NCI-H1105 (cell line): ENCODE measurements at regions not wholly inside any gene's neighbourhood (a gene's known extent, or its start where the extent isn't known, plus 50 kb on each side); places are given as distances from the start of the nearest gene placed in this dataset.
"Not testable (repeated sequence)": the region's sequence is repeated elsewhere in the genome, so short reads cannot be mapped to it uniquely, and the experiment has no call there.

Experiments used
- DNase-seq: peaks from one replicate; lab custom pipeline; 2025; lab: John Stamatoyannopoulos, UW

DNA sequence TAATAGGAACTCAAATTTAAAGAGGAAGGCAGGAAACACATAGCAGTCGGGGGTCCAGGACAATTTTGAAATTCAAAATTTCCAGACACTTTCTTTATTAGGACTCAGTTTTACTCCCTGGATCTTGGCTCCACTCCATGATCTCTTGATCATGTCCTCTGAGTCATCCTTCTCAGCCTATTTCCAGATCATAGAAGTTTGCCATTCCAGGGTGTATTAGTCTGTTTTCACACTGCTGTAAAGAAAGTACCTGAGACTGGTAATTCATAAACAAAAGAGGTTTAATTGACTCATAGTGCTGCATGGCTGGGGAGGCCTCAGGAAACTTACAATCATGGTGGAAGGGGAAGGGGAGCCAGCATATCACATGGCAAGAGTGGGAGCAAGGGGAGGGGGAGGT, 564.7 kb upstream of the ACTRT1 start:
- no peak for DNase-seq

DNA sequence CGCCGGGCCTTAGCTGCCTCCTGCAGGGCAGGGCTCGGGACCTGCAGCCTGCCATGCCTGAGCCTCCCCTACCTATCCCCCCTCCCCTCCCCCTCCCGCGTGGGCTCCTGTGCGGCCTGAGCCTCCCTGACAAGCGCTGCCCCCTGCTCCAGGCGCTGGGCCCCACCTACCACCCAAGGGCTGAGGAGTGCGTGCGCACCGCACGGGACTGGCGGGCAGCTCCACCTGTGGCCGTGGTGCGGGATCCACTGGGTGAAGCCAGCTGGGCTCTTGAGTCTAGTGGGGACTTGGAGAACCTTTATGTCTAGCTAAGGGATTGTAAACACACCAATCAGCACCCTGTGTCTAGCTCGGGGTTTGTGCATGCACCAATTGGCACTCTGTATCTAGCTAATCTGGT, 554.6 kb upstream of the ACTRT1 start:
- not testable (repeated sequence) for DNase-seq

DNA sequence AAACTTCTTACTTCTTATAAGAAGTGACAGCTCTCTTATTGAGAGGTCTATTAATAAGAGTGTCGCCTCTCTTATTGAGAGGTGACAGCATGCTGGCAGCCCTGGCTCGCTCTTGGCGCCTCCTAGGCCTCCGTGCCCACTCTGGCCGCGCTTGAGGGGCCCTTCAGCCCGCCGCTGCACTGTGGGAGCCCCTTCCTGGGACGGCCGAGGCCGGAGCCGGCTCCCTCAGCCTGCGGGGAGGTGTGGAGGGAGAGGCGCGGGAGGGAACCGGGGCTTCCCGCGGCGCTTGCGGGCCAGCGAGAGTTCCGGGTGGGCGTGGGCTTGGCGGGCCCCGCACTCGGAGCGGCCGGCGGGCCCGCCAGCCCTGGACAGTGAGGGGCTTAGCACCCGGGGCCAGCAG, 554.2 kb upstream of the ACTRT1 start:
- DNase-seq, result not testable (repeated sequence)

DNA sequence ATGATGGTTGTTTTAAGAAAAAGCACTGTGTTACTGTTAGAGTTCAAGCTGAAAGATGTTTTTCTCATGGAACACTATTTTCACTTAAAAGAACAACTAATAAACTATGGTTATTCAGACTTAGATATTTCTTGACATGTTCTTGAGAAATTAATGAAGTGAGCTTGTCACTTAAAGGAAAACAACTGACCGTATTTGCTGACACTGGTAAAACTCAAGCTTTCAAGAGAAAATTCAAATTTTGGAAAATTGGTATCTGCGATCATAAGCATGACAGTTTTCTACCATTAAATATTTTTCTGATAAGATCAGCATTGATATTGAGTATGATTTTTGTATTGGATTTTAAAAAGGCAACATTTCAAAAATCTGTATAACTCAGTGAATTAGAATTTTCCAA, 549.5 kb upstream of the ACTRT1 start:
- DNase-seq, result no peak

DNA sequence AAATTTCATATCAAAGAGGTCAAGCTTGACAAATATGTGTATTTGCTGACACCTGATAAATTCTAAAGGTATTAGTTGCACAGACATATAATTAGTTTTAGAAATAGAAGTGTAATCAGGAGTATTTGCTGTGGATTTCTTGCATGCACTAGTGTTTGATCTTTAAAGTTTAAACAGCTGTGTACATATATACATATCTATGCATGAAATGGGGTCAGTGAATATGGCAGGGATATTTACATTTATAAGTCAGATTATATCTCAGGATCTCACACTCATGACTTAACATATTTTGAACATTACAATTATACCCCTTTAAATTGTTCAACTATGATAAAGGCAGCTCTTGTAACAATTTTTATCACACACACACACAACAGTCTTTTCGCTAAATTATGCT, 547.4 kb upstream of the ACTRT1 start:
- no peak for DNase-seq

DNA sequence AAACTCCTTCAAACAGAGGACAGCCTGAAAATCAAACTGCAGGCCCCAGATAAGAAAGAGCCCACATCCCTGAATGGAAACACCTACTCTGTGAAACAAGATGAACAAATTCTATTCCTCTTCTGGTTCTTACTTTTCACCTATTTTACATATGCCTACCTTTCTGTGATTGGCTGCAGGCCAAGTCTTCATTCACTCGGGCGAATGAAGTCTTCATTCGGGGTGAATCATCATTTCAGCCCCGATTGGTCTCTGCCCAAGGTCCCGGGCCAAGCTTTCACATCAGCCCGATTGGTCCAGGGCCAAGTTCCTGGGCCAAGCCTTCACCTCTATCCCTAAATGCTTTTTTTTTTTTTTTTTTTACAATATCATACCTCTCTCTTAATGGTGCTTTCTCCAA, 529.8 kb upstream of the ACTRT1 start:
- no peak for DNase-seq

DNA sequence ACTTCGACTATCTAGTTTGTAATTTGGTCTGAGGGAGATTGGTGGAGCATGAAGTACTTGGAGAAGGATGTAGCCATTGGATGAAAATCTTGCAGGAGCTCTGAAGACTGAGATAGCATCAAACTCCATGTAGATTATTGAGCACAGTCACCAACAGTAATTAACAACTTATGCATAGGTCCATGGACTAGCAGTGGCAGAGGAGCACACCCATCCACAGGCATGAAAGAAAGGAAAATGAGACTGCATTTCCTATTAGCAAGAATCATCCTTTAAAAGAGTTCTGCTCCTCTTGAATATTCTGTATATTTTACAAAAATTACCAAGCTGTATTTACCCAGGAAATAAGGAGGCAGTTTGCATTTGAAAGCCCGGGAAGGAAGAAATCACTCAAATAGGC, 529.4 kb upstream of the ACTRT1 start:
- no peak for DNase-seq

DNA sequence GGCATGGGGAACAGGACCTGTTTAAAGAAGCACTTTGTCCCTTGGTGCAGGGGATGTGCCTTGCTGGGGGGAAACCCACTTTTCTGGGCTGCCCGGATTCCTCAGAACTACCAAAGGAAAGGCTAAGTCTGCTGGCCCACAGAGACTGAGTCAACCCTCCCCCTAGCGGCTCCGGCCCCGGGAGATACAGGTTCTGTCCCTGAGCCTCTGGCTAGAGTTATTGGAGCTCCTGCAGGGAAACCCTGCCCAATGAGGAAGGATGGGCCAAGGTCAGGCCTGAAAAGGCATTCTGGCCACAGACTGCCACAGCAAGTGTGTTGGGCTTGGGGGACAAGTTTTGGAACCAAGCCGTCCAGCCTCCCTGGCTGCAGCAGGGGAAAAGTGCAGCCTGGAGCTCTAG, 490.9 kb upstream of the ACTRT1 start:
- no peak for DNase-seq

DNA sequence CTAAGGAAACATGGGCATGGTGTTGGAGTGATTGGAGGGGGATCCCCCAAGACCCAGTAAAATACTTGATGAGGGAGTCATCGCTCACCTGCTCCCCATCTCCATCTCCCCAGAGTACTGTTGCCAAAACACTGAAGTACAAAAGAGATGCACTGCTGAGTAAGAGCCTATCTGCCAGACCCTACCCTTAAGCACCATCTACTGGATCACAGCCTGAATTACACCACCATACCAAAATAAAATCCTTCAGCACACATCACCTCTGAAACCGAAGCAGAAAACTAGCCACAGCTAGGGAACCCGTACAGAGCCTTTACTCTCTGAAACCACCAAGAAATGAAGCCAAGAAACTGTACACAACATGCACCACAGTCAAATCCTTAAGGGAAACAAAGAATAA, 466.3 kb upstream of the ACTRT1 start:
- DNase-seq, result no peak

DNA sequence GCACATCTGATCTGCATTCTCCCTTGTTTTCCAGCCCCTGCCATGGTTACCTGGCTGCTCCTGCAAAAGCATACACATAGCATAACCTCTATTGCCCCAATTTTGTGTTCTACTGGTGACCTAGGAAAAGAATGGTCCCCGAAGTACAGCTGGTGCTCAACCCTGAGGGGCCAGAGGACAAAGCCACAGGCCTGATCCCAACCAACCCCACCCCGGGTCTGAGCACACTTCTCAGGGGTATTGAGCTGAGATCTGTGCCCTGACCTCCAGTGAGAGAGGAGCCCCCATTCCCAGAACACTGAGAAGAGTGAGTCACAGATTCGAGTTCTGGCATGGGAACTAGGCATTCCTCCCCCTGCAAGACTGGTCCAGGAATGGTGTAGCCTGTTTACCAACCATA, 465.5 kb upstream of the ACTRT1 start:
- no peak for DNase-seq

DNA sequence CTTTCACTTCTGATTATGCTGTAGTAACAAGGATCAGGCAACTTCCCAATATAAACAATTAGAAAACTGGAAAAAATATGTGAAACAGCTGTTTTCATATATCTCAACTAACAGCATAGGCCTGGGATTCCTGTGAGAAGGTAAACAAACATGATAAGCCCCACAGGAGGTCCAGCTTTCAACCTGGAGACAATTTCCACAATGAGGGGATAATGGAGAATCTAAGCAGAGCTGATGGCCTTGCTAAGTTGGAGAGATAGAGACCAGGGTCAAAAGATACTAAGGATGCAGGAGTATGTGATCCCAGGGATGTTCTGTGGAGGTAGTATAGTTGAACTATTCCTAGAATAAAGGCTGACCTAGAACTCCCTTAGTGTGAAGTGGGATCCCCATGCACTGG, 452.3 kb upstream of the ACTRT1 start:
- no peak for DNase-seq

DNA sequence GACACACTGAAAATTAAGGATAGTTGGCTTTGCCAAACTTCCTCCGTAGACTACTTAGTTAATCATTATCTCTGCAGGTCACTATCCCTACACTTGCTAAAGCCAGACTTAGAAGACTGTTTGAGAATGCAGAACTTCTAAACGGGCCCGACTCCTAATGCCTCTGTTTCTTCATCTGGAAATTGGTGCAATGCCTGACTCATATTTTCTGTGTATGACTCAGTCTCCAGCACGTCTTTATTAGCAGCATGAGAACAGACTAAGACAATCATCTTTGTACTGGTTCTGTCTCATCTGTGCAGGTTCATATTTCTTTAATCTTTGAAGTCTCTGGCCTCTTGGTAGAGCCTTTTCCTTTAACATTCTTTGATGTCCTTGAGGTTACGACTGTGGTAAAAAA, 411.9 kb upstream of the ACTRT1 start:
- DNase-seq, result no peak

DNA sequence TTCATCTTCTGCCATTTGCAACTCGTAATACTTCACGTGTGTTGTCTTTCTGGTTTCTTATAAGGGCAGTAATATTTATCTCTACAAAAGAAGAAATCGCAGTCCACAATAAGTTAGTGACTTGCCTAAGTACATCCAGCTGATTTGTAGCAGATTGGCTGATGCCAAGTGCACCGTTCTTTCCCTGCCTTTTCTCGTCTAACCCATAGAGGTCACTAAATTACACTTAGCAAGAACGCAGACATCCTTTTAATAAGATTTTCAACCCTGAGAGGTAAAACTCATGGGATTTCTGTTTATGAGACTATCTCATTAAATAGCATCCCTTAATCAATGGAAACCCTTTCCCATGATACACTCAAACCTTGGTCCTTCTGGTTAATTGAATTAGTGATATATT, 408.6 kb upstream of the ACTRT1 start:
- no peak for DNase-seq

DNA sequence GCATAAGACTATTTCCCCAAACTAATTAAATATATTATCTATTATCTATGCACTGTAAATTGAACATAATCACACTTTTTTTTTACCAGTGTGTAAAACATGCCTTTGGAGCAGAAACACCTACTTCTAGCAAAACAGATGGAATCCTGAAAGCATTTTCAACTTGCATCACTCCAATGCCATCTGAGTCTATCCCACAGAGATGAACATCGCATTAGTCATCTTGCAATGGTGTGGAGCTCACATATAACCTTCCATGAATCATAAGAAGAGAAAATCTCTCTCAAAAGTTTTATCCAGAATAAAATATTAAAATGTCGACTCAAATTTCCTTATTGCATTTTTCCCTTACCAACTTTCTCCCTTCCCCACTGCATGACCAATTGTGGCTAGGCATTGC, 406.7 kb upstream of the ACTRT1 start:
- DNase-seq, result no peak

DNA sequence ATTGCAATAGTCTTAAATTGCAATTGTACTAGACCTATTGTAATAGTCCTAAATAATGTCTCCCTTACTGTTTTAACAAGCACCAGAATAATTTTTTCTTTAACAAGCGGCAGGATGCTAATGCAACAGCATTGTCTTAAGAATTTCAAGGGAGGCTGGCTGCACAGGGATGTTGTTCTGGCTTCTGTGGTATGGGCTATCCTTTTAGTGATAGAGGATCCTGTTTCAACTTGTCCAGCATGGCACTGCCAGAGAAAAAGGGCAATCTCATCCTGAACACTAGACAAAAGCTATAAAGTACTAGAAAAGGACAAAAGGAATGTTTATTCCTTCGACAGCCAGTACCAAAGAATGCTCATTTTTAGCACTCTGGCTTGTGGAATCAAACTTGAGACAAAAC, 405.5 kb upstream of the ACTRT1 start:
- DNase-seq, result no peak

DNA sequence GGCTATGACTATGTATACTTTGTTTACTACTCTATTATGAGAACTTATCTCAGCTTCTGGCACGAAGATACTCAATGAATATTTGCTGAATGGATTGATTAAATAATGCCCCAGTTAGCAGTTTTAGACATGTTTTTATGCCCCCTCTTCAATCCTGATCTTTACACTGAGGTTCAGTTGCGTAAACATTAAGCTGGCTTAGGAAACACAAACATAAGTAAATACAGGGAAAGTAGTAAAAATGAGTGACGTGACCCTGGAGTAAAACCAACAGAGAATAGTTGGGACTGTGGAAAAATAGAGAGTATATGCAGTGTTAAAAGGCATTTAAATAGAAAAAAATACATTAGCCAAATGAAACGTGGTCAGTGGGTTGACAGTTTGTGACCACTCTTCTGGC, 387.0 kb upstream of the ACTRT1 start:
- no peak for DNase-seq

DNA sequence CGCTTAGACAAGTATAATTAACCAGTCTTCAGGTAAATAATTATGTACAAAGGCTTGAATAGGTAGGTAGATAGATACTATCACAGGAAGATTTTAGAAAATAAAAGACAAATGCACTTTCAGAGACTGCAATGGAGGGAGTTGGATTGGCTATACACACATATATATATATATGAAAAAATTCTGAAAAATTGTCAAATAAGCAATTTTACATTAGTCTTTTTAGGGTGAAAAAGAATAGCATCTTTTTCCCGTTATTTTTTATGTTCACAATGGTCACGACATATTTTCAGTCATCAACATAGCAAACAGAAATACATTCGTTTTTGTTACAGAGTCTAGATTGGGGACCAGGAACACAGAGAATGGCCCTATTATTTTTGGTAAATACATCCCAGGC, 385.9 kb upstream of the ACTRT1 start:
- no peak for DNase-seq

DNA sequence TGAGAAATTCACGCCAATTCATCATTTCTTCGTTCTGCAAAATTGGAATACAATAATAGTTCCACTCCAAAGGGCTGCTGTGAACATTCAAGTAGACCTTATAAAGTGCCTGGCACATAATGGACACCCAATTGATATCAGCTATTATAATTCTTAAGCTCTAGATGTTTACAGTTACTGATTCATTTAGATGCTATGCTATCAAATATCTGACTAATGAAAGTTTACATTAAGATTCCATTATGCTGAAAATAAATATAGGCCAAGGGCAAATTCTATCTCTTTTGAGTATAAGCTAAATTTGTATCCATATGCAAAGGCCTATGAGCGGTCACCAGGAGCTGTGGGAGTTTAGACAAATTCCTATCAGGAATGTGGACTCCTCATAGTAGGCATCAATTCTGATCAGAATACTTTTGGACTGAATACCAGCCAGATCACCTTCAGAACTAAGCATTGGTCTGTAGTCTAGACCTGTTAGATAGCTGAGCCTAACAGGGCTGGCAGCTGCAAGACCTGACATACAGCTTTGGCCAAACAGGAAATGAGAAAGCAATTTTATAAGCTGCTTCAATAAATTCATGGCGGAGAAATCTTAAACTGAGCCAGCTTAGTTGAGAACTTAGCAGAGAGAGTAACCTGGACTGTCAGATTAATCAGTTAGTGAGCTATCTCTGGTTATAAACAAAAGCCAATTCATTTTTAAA, 384.3 kb upstream of the ACTRT1 start:
- no peak for DNase-seq

DNA sequence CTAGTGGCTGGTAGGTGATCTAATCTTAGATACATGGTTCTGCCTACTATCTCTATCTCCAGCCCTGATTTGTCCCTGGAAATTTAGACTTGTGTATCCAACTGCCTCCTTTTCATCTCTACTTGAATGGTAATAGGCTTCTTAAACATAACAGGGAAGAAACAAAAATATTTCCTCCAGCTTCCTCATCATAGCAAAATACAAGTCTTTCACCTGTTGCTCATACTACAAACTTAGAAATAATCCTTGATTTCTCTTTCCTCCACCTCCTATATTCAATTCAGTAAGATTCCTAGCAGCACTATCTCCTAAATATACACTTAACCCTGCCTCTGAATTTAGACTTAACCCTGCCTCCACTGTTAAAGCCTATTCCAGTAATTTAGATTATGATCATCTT, 373.3 kb upstream of the ACTRT1 start:
- no peak for DNase-seq

DNA sequence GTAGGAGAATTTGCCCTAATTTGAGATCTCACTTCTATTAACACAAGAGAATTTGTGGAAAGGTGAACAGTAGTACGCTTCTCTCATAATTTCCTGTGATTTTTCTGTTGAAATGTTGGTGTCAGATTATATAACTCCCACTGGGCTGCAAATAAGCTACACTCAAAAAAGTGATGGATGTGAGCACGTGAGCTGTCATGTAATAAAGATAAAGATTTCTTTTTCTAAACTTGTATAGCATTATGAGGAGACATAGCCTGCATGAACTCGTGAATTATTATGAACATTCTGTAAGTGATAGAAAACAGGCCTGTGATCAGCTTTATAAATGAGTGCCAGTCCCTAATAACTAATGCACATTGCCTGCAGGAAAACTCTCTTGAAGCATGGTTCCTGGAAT, 356.6 kb upstream of the ACTRT1 start:
- no peak for DNase-seq

DNA sequence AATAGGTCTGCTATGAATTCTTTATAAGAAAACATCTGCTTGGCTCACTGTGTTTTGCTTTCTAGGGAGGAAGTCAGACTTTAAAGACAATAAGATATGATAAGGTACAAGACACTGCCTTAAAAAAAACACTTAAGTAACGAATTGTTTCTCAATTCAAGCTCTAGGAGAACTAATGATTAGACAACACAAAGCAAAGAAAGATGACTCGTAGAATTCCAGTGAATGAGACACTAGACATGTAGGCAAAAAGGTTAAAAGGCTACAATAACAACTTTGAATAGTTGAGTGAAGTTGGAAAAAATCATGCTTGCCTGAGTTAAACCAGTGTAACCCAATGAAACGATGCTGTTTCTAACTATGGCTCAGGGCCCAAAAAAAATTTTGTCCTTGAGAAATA, 344.4 kb upstream of the ACTRT1 start:
- DNase-seq, result no peak

DNA sequence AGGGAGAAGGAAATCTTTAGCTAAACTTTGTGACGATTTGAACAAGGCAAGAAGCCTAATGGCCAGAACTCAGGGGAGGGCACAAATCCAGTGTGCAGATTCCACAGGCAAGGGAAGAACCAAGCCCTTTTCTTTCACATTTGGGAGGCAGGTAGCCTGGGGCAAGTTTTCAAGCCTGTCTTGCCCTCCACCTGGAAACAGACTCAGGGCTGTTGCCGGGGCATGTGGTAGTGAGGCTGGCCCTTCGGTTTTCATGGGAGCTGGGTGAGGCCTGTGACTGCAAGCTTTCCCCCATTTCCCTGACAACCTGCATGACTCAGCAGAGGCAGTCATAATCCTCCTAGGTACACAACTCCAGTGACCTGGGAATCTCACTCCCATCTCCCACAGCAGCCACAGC, 331.6 kb upstream of the ACTRT1 start:
- DNase-seq, result not testable (repeated sequence)

DNA sequence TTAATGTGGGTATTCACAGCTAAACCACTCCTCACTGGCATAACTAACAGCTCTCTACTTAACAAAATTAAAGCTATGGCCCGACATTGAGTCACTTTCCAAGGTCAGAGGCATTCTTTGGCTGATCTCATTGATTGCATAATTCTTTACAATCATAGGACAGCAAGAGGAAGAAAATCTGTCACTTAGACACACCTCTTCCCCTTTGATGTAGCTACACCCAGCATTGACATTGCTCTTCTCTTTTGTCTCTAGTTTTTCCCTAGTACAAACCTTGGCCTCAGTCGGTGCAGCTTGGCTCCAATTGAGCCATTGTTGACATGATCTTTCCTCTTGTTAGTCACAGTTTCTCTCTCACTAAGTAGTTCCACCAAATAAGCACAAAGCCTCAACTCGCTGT, 313.3 kb upstream of the ACTRT1 start:
- no peak for DNase-seq

DNA sequence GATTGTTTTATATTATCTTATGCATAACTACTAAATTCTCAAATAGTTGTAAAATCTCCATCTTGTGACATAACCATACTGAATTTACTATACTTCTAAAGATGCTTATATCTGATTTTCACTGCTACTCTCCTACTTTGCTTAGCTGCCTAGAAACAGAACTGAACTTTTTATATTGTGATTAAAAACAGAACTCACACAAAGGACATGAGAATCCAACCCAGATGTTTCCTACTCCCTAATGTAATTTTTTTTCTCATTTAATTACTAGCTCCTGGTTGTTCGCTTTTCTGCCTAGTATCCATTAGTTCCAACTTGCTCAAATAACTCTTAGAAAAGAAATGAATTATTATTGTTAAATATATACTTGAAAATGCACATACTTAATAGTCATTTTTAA, 283.5 kb upstream of the ACTRT1 start:
- no peak for DNase-seq

DNA sequence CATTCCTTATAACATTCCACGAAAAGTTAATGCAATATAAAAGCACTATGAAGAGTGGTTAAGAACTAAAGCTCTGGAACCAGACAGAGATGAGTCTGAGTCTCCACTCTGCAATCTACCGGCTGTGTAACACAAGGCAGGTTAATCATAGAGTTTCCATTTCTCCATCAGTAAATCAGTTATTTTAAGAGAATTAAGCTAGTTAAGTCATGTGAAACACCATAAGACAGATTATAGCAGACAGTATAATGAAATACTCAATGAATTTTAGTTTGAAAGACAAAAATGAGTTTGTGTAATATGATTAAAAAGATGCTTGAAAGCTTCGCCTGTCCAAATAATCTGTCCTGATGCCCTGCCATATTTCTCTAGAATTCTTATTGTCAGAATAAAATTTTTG, 282.6 kb upstream of the ACTRT1 start:
- no peak for DNase-seq
